ENCODE measurements at regions not wholly inside any gene's neighbourhood (a gene's known extent, or its start where the extent isn't known, plus 50 kb on each side); places are given as distances from the start of the nearest gene placed in this dataset.

GRCh38 chr5:18027241-18027867 lies 393.1 kb downstream of the TAF11L14 start:
- no peak for DNase-seq (ENCODE audit: low read depth in 2 of 2, low spot score in 1 of 2)

- DNase-seq (ENCODE audit: low read depth in 2 of 2, low spot score in 1 of 2) = no peak
These were observed 393.8 kb downstream of the TAF11L14 start for GRCh38 chr5:18028036-18028435.

GRCh38 chr5:18032744-18033143 lies 398.5 kb downstream of the TAF11L14 start:
- no peak for DNase-seq (ENCODE audit: low read depth in 2 of 2, low spot score in 1 of 2)

- no peak for DNase-seq (ENCODE audit: low read depth in 2 of 2, low spot score in 1 of 2)
These were observed 402.3 kb downstream of the TAF11L14 start for GRCh38 chr5:18036531-18036930.

GRCh38 chr5:18037718-18038117 lies 403.5 kb downstream of the TAF11L14 start:
- DNase-seq (ENCODE audit: low read depth in 2 of 2, low spot score in 1 of 2) = no peak

GRCh38 chr5:18043344-18043743 lies 409.1 kb downstream of the TAF11L14 start:
- DNase-seq (ENCODE audit: low read depth in 2 of 2, low spot score in 1 of 2) = no peak

- DNase-seq (ENCODE audit: low read depth in 2 of 2, low spot score in 1 of 2) = no peak
These were observed 414.2 kb downstream of the TAF11L14 start for GRCh38 chr5:18048449-18048848.

- DNase-seq (ENCODE audit: low read depth in 2 of 2, low spot score in 1 of 2) = no peak
These were observed 416.1 kb downstream of the TAF11L14 start for GRCh38 chr5:18050345-18050744.

- no peak for DNase-seq (ENCODE audit: low read depth in 2 of 2, low spot score in 1 of 2)
These were observed 416.5 kb downstream of the TAF11L14 start for GRCh38 chr5:18050776-18051175.

- no peak for DNase-seq (ENCODE audit: low read depth in 2 of 2, low spot score in 1 of 2)
These were observed 417.7 kb downstream of the TAF11L14 start for GRCh38 chr5:18051953-18052352.

GRCh38 chr5:18052569-18052968 lies 418.3 kb downstream of the TAF11L14 start:
- DNase-seq (ENCODE audit: low read depth in 2 of 2, low spot score in 1 of 2) = no peak

- DNase-seq (ENCODE audit: low read depth in 2 of 2, low spot score in 1 of 2) = no peak
These were observed 423.5 kb downstream of the TAF11L14 start for GRCh38 chr5:18057725-18058124.

GRCh38 chr5:18067615-18068014 lies 433.4 kb downstream of the TAF11L14 start:
- DNase-seq (ENCODE audit: low read depth in 2 of 2, low spot score in 1 of 2) = no peak

- DNase-seq (ENCODE audit: low read depth in 2 of 2, low spot score in 1 of 2) = no peak
These were observed 434.6 kb downstream of the TAF11L14 start for GRCh38 chr5:18068826-18069225.

- no peak for DNase-seq (ENCODE audit: low read depth in 2 of 2, low spot score in 1 of 2)
These were observed 435.5 kb downstream of the TAF11L14 start for GRCh38 chr5:18069790-18070189.

GRCh38 chr5:18072600-18072999 lies 438.3 kb downstream of the TAF11L14 start:
- no peak for DNase-seq (ENCODE audit: low read depth in 2 of 2, low spot score in 1 of 2)

GRCh38 chr5:18074961-18075360 lies 440.7 kb downstream of the TAF11L14 start:
- no peak for DNase-seq (ENCODE audit: low read depth in 2 of 2, low spot score in 1 of 2)

- no peak for DNase-seq (ENCODE audit: low read depth in 2 of 2, low spot score in 1 of 2)
These were observed 443.9 kb downstream of the TAF11L14 start for GRCh38 chr5:18078157-18078556.

GRCh38 chr5:18079831-18080230 lies 445.6 kb downstream of the TAF11L14 start:
- DNase-seq (ENCODE audit: low read depth in 2 of 2, low spot score in 1 of 2) = no peak

GRCh38 chr5:18088020-18088579 lies 453.8 kb downstream of the TAF11L14 start:
- no peak for DNase-seq (ENCODE audit: low read depth in 2 of 2, low spot score in 1 of 2)

GRCh38 chr5:18090177-18090576 lies 455.9 kb downstream of the TAF11L14 start:
- DNase-seq (ENCODE audit: low read depth in 2 of 2, low spot score in 1 of 2) = no peak

GRCh38 chr5:18091142-18091541 lies 456.9 kb downstream of the TAF11L14 start:
- no peak for DNase-seq (ENCODE audit: low read depth in 2 of 2, low spot score in 1 of 2)

- no peak for DNase-seq (ENCODE audit: low read depth in 2 of 2, low spot score in 1 of 2)
These were observed 457.5 kb downstream of the TAF11L14 start for GRCh38 chr5:18091758-18092157.

All from stimulated activated CD8-positive, alpha-beta memory T cell treated with anti-CD3 and anti-CD28 coated beads, Interleukin-4, amount 100 ng/mL, for 4 hours (primary cell).